Karpas-422 (cell line): ENCODE measurements at regions not wholly inside any gene's neighbourhood (a gene's known extent, or its start where the extent isn't known, plus 50 kb on each side); places are given as distances from the start of the nearest gene placed in this dataset.

ENCODE experiments used
- DNase-seq: peaks from one replicate; pipeline ENCODE4 v3.0.0-alpha.2; 2015
- H2AFZ ChIP-seq: fragments of 200-600 bp; sonication (generic); 2 replicates; pipeline ENCODE4 v1.6.1; 2014; ENCODE audit warnings: antibody characterized with exemption, low read length, mixed read lengths
- H3K27ac ChIP-seq: fragments of 200-600 bp; sonication (generic); 2 replicates; pipeline ENCODE4 v1.5.1; 2014; ENCODE audit warnings: mild to moderate bottlenecking, low read length, moderate library complexity
- H3K27me3 ChIP-seq: fragments of 200-600 bp; sonication (generic); 2 replicates; pipeline ENCODE4 v1.6.1; 2014; ENCODE audit warnings: low read length, mixed read lengths
- H3K36me3 ChIP-seq: fragments of 200-600 bp; sonication (generic); 2 replicates; pipeline ENCODE4 v1.6.1; 2014; ENCODE audit warnings: low read length, mixed read lengths; ENCODE audit not compliant: insufficient read depth
- H3K4me1 ChIP-seq: fragments of 200-600 bp; sonication (generic); 2 replicates; pipeline ENCODE4 v1.6.1; 2014; ENCODE audit warnings: mild to moderate bottlenecking, low read length, mixed read lengths
- H3K4me2 ChIP-seq: fragments of 200-600 bp; sonication (generic); 2 replicates; pipeline ENCODE4 v1.6.1; 2014; ENCODE audit warnings: low read length, low read depth, mild to moderate bottlenecking; ENCODE audit not compliant: poor library complexity, severe bottlenecking
- H3K4me3 ChIP-seq: fragments of 200-600 bp; sonication (generic); 2 replicates; pipeline ENCODE4 v1.5.1; 2014; ENCODE audit warnings: mild to moderate bottlenecking, antibody characterized with exemption, low read length, mixed read lengths
- H3K79me2 ChIP-seq: fragments of 200-600 bp; sonication (generic); 2 replicates; pipeline ENCODE4 v1.6.1; 2014; ENCODE audit warnings: mild to moderate bottlenecking, low read length, mixed read lengths
- H3K9ac ChIP-seq: fragments of 200-600 bp; sonication (generic); 2 replicates; pipeline ENCODE4 v1.6.0; 2014; ENCODE audit warnings: low read length
- H3K9me2 ChIP-seq: fragments of 200-600 bp; sonication (generic), shearing (Covaris generic); replicated peaks from 2 replicates; pipeline ENCODE4 v1.6.0; 2014; ENCODE audit warnings: mild to moderate bottlenecking, low read length, moderate library complexity; ENCODE audit not compliant: insufficient read depth
- H3K9me3 ChIP-seq: fragments of 300-700, 200-600 bp; sonication (generic); 2 replicates; pipeline ENCODE4 v1.6.1; 2014; ENCODE audit warnings: low read length, mixed read lengths
- H4K20me1 ChIP-seq: fragments of 200-600 bp; sonication (generic); 2 replicates; pipeline ENCODE4 v1.6.1; 2014; ENCODE audit warnings: mild to moderate bottlenecking, antibody characterized with exemption, low read length, low read depth; ENCODE audit not compliant: insufficient read depth

DNA sequence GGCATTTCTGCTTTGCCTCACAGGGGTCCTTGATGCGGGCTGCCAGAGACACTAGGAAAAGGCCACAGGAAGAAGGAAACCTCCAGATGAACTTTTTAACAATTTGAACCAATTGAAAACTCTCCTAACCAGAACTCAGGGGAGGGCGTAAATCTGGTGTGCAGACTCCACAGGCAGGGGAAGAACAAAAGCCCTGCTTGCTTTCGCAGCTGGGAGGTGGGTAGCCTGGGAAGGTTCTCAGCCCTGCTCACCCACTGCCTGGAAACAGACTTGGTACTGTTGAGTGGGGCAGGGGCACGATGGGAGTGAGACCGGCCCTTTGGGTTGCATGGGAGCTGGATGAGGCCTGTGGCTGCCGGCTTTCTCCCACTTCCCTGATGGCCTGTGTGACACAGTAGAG lies 237.8 kb upstream of the TLE4 start:
- H2AFZ ChIP-seq: no peak overlapping the region
- H3K79me2 ChIP-seq: no peaks in the 10 kb centered on the region
- H3K27me3 ChIP-seq: no peaks in the 10 kb centered on the region
- H3K4me3 ChIP-seq: no peak overlapping the region
- H3K9me3 ChIP-seq: no peaks in the 10 kb centered on the region
- no peak for DNase-seq
- H3K4me2 ChIP-seq: no peak overlapping the region
- no peaks in the 10 kb centered on the region for H3K9me2 ChIP-seq
- no peaks in the 10 kb centered on the region for H3K36me3 ChIP-seq
- H4K20me1 ChIP-seq: no peaks in the 10 kb centered on the region
- no peaks in the 10 kb centered on the region for H3K4me1 ChIP-seq
- no peak overlapping the region for H3K27ac ChIP-seq
- no peak overlapping the region for H3K9ac ChIP-seq

GRCh38 chr9:79334711-79335110 lies 237.1 kb upstream of the TLE4 start:
- Histone ChIP-seq H2AFZ (no peak overlapping the region), H3K36me3 (no peaks in the 10 kb centered on the region), H3K79me2 (no peaks in the 10 kb centered on the region), H3K4me3 (no peak overlapping the region), H3K4me2 (no peak overlapping the region), H3K27me3 (no peaks in the 10 kb centered on the region), H3K9ac (no peak overlapping the region), H3K9me2 (no peaks in the 10 kb centered on the region), H4K20me1 (no peaks in the 10 kb centered on the region), H3K4me1 (no peaks in the 10 kb centered on the region), H3K9me3 (no peaks in the 10 kb centered on the region), H3K27ac (no peak overlapping the region)
- no peak for DNase-seq

GRCh38 chr9:79335987-79336386 lies 235.8 kb upstream of the TLE4 start:
- Histone ChIP-seq H2AFZ (no peak overlapping the region), H3K4me2 (no peak overlapping the region), H3K27me3 (no peaks in the 10 kb centered on the region), H3K4me3 (no peak overlapping the region), H3K27ac (no peak overlapping the region), H4K20me1 (no peaks in the 10 kb centered on the region), H3K79me2 (no peaks in the 10 kb centered on the region), H3K4me1 (no peaks in the 10 kb centered on the region), H3K9me2 (no peaks in the 10 kb centered on the region), H3K36me3 (no peaks in the 10 kb centered on the region), H3K9ac (no peak overlapping the region), H3K9me3 (no peaks in the 10 kb centered on the region)
- DNase-seq: no peak

DNA sequence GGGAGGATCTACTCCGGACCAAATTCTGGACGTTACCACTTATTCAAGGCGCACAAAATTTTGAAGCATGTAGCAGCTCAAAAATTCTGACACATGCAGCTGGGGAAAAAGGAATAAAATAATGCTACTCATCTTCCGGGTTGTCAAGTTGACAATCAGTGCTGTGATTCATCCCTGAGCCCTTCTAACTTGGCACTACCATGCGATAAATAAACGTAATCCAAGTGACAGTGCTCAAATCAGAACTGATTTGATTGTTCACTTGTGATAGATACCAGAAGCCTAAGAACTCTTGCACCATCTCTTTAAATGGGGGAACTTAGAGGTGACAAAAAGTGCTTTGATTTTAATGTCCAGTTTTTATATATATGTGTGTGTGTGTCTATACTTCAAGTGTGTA lies 230.2 kb upstream of the TLE4 start:
- Histone ChIP-seq H3K79me2 (no peaks in the 10 kb centered on the region), H4K20me1 (no peaks in the 10 kb centered on the region)
- no peak for DNase-seq

DNA sequence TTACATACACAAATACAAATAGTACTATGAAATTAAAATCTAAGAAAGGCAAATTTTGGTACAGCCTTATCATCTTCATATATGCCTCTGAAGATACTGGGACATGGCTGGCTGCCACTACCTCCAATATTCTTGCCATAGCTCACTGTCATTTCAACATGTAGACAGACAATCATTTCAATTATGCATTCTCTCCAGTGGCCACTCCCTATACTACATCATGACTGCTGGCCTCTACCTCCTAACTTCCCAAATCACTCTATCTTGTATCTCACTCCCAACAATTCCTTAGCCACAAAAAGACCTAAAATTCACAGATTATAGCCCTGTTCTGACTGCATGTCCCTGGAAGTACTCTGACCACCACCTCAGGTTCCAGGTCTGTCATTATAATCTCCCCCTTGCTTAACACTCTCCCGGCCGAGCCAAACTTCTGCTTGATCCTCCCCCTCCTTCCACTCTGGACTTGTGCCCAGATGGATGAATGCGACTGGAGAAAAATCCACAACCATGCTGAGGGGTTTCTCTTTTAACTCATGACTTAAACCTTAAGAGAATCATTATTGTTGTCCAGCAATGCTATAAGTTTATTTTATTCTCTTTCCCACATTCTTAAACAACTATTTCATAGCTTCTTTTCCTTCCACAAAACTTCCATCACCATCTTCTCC lies 225.3 kb upstream of the TLE4 start:
- no peaks in the 10 kb centered on the region for H3K9me3 ChIP-seq
- no peak overlapping the region for H3K4me2 ChIP-seq
- no peaks in the 10 kb centered on the region for H3K9me2 ChIP-seq
- H3K27me3 ChIP-seq: no peaks in the 10 kb centered on the region
- H2AFZ ChIP-seq: no peak overlapping the region
- H3K9ac ChIP-seq: no peak overlapping the region
- no peaks in the 10 kb centered on the region for H3K79me2 ChIP-seq
- no peak for DNase-seq
- no peaks in the 10 kb centered on the region for H3K36me3 ChIP-seq
- H3K4me3 ChIP-seq: no peak overlapping the region
- H4K20me1 ChIP-seq: no peaks in the 10 kb centered on the region
- H3K4me1 ChIP-seq: no peaks in the 10 kb centered on the region
- H3K27ac ChIP-seq: no peak overlapping the region

More for the DNA sequence above, 230.2 kb upstream of the TLE4 start:
- Histone ChIP-seq H3K9me2 (no peaks in the 10 kb centered on the region), H3K9me3 (no peaks in the 10 kb centered on the region), H3K4me1 (no peaks in the 10 kb centered on the region), H3K4me2 (no peak overlapping the region), H2AFZ (no peak overlapping the region), H3K27me3 (no peaks in the 10 kb centered on the region), H3K36me3 (no peaks in the 10 kb centered on the region), H3K27ac (no peak overlapping the region), H3K9ac (no peak overlapping the region), H3K4me3 (no peak overlapping the region)

DNA sequence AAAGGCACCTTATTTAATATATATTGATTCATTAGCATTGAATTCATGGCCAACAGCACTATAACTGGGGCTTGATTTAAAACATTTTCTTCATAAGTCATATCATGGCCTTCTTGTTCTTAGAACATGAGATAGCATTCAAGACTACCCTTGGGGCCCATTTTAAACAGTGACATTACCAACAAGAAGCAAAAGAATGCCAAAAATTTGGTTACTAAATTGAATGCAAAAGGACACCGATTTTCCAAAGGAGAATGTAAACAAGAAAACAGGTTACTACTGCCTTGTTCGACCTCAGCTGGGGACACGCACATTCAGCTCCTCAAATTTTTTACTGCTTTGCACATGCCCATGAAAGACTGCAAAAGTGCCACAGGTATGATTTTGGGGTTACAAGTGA lies 219.4 kb upstream of the TLE4 start:
- Histone ChIP-seq H4K20me1 (no peaks in the 10 kb centered on the region), H3K9ac (no peak overlapping the region), H3K79me2 (no peaks in the 10 kb centered on the region), H3K9me2 (no peaks in the 10 kb centered on the region), H3K27me3 (no peaks in the 10 kb centered on the region), H3K36me3 (no peaks in the 10 kb centered on the region), H3K27ac (no peak overlapping the region), H3K4me1 (no peaks in the 10 kb centered on the region), H3K9me3 (no peaks in the 10 kb centered on the region), H3K4me2 (no peak overlapping the region), H2AFZ (no peak overlapping the region), H3K4me3 (no peak overlapping the region)
- no peak for DNase-seq

GRCh38 chr9:79353856-79354520 lies 217.8 kb upstream of the TLE4 start:
- Histone ChIP-seq H2AFZ (no peak overlapping the region), H3K9me3 (no peaks in the 10 kb centered on the region), H3K27ac (no peak overlapping the region), H3K36me3 (no peaks in the 10 kb centered on the region), H3K4me2 (no peak overlapping the region), H3K9ac (no peak overlapping the region), H3K27me3 (no peaks in the 10 kb centered on the region), H4K20me1 (no peaks in the 10 kb centered on the region), H3K9me2 (no peaks in the 10 kb centered on the region), H3K79me2 (no peaks in the 10 kb centered on the region), H3K4me3 (no peak overlapping the region), H3K4me1 (no peaks in the 10 kb centered on the region)
- DNase-seq: no peak

- Histone ChIP-seq H3K4me3 (no peak overlapping the region), H2AFZ (no peak overlapping the region), H3K4me2 (no peak overlapping the region), H4K20me1 (no peaks in the 10 kb centered on the region), H3K79me2 (no peaks in the 10 kb centered on the region), H3K9me3 (no peaks in the 10 kb centered on the region), H3K27ac (no peak overlapping the region), H3K9ac (no peak overlapping the region), H3K36me3 (no peaks in the 10 kb centered on the region), H3K4me1 (no peaks in the 10 kb centered on the region), H3K9me2 (no peaks in the 10 kb centered on the region), H3K27me3 (no peaks in the 10 kb centered on the region)
- DNase-seq: no peak
Measured at GRCh38 chr9:79357194-79357593, 214.6 kb upstream of the TLE4 start.
